Panc1 (cell line): ENCODE measurements at regions not wholly inside any gene's neighbourhood (a gene's known extent, or its start where the extent isn't known, plus 50 kb on each side); places are given as distances from the start of the nearest gene placed in this dataset.

Source experiments
- POLR2AphosphoS5 ChIP-seq: IDR thresholded peaks from 2 replicates; pipeline ENCODE4 v1.6.1; 2012; ENCODE audit warnings: mild to moderate bottlenecking, low read depth, low read length, moderate library complexity
- SIN3A ChIP-seq: IDR thresholded peaks from 2 replicates; pipeline ENCODE4 v1.6.1; 2012; ENCODE audit warnings: low read depth, mild to moderate bottlenecking, low read length, moderate library complexity, borderline replicate concordance; ENCODE audit not compliant: insufficient read depth
- TF ChIP-seq, protein P1 (sequence below): fragments of 450-650 bp; IDR thresholded peaks from 2 replicates; pipeline ENCODE4 v1.5.1; 2017; ENCODE audit warnings: mild to moderate bottlenecking
- TF ChIP-seq, protein P2 (sequence below), 2 experiments: IDR thresholded peaks; 2 replicates each; pipeline ENCODE4 v1.6.1; 2011 to 2012; ENCODE audit warnings: low read depth in 2 of 2, control low read depth in 1 of 2, low read length in 1 of 2, mild to moderate bottlenecking in 1 of 2, moderate library complexity in 1 of 2; ENCODE audit not compliant: insufficient read depth in 1 of 2

DNA sequence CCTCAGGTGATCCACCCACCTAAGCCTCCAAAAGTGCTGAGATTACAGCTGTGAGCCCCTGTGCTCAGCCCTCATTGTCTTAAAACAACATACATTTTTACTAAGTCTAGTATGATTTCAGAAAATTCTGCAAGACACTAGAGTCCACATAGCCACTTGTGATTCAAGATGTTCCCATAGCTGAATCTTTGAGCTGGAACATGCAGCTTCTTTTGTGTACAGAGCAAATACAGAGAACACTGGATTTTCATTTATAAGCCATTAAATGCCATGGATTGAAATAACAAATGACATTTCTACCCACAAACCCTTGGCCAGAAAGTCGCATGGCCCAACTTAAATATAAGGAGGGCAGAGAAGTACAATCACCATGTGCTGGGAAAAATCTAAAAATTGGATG lies 1489.2 kb upstream of the GBE1 start:
- TF ChIP-seq, protein P1, sequence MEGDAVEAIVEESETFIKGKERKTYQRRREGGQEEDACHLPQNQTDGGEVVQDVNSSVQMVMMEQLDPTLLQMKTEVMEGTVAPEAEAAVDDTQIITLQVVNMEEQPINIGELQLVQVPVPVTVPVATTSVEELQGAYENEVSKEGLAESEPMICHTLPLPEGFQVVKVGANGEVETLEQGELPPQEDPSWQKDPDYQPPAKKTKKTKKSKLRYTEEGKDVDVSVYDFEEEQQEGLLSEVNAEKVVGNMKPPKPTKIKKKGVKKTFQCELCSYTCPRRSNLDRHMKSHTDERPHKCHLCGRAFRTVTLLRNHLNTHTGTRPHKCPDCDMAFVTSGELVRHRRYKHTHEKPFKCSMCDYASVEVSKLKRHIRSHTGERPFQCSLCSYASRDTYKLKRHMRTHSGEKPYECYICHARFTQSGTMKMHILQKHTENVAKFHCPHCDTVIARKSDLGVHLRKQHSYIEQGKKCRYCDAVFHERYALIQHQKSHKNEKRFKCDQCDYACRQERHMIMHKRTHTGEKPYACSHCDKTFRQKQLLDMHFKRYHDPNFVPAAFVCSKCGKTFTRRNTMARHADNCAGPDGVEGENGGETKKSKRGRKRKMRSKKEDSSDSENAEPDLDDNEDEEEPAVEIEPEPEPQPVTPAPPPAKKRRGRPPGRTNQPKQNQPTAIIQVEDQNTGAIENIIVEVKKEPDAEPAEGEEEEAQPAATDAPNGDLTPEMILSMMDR: no peak
- no peak for TF ChIP-seq SIN3A
- no peak for TF ChIP-seq POLR2AphosphoS5
- TF ChIP-seq, protein P2, sequence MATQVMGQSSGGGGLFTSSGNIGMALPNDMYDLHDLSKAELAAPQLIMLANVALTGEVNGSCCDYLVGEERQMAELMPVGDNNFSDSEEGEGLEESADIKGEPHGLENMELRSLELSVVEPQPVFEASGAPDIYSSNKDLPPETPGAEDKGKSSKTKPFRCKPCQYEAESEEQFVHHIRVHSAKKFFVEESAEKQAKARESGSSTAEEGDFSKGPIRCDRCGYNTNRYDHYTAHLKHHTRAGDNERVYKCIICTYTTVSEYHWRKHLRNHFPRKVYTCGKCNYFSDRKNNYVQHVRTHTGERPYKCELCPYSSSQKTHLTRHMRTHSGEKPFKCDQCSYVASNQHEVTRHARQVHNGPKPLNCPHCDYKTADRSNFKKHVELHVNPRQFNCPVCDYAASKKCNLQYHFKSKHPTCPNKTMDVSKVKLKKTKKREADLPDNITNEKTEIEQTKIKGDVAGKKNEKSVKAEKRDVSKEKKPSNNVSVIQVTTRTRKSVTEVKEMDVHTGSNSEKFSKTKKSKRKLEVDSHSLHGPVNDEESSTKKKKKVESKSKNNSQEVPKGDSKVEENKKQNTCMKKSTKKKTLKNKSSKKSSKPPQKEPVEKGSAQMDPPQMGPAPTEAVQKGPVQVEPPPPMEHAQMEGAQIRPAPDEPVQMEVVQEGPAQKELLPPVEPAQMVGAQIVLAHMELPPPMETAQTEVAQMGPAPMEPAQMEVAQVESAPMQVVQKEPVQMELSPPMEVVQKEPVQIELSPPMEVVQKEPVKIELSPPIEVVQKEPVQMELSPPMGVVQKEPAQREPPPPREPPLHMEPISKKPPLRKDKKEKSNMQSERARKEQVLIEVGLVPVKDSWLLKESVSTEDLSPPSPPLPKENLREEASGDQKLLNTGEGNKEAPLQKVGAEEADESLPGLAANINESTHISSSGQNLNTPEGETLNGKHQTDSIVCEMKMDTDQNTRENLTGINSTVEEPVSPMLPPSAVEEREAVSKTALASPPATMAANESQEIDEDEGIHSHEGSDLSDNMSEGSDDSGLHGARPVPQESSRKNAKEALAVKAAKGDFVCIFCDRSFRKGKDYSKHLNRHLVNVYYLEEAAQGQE (IDR thresholded peaks at IDR 0.05; ENCODE audit: insufficient read depth in 1 of 2, low read depth in 2 of 2, low read length in 1 of 2): no peak
